ENCODE measurements at regions not wholly inside any gene's neighbourhood (a gene's known extent, or its start where the extent isn't known, plus 50 kb on each side); places are given as distances from the start of the nearest gene placed in this dataset.

DNA sequence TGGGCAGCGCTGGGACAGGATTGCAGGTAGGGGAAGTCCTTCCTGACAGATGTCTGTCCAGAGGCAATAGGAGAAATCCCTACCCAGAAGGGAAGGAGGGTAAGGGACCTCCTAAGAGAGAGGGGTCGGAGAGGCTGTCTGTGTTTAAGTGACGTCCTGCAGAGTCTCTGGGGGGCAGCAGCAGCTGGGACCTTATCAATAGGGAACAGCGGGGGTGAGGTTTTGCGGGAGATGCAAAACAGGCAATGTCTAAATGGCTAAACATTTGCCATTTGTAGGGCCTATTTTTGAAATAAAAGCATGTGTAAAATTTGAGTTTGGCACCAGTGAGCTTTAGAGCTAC lies 108.7 kb upstream of the HS6ST1 start (continued):
- TF ChIP-seq, protein P1, sequence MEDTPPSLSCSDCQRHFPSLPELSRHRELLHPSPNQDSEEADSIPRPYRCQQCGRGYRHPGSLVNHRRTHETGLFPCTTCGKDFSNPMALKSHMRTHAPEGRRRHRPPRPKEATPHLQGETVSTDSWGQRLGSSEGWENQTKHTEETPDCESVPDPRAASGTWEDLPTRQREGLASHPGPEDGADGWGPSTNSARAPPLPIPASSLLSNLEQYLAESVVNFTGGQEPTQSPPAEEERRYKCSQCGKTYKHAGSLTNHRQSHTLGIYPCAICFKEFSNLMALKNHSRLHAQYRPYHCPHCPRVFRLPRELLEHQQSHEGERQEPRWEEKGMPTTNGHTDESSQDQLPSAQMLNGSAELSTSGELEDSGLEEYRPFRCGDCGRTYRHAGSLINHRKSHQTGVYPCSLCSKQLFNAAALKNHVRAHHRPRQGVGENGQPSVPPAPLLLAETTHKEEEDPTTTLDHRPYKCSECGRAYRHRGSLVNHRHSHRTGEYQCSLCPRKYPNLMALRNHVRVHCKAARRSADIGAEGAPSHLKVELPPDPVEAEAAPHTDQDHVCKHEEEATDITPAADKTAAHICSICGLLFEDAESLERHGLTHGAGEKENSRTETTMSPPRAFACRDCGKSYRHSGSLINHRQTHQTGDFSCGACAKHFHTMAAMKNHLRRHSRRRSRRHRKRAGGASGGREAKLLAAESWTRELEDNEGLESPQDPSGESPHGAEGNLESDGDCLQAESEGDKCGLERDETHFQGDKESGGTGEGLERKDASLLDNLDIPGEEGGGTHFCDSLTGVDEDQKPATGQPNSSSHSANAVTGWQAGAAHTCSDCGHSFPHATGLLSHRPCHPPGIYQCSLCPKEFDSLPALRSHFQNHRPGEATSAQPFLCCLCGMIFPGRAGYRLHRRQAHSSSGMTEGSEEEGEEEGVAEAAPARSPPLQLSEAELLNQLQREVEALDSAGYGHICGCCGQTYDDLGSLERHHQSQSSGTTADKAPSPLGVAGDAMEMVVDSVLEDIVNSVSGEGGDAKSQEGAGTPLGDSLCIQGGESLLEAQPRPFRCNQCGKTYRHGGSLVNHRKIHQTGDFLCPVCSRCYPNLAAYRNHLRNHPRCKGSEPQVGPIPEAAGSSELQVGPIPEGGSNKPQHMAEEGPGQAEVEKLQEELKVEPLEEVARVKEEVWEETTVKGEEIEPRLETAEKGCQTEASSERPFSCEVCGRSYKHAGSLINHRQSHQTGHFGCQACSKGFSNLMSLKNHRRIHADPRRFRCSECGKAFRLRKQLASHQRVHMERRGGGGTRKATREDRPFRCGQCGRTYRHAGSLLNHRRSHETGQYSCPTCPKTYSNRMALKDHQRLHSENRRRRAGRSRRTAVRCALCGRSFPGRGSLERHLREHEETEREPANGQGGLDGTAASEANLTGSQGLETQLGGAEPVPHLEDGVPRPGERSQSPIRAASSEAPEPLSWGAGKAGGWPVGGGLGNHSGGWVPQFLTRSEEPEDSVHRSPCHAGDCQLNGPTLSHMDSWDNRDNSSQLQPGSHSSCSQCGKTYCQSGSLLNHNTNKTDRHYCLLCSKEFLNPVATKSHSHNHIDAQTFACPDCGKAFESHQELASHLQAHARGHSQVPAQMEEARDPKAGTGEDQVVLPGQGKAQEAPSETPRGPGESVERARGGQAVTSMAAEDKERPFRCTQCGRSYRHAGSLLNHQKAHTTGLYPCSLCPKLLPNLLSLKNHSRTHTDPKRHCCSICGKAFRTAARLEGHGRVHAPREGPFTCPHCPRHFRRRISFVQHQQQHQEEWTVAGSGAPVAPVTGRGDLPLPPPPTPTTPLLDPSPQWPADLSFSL (CRISPR knock-in tag; IDR thresholded peaks at IDR 0.05), result no peak
- TF ChIP-seq ZNF850 (CRISPR knock-in tag; conservative IDR thresholded peaks at IDR 0.05) (no peak), ZNF766 (CRISPR knock-in tag; IDR thresholded peaks at IDR 0.05; ENCODE audit: borderline replicate concordance) (no peak), ZNF160 (CRISPR knock-in tag; IDR thresholded peaks at IDR 0.05) (no peak), ZNF607 (CRISPR knock-in tag; IDR thresholded peaks at IDR 0.05; ENCODE audit: borderline replicate concordance) (no peak), ZNF644 (CRISPR knock-in tag; IDR thresholded peaks at IDR 0.05; ENCODE audit: low read depth) (no peak), RFX5 (IDR thresholded peaks at IDR 0.05; ENCODE audit: low read depth, low read length) (no peak)
- TF ChIP-seq, protein P2, sequence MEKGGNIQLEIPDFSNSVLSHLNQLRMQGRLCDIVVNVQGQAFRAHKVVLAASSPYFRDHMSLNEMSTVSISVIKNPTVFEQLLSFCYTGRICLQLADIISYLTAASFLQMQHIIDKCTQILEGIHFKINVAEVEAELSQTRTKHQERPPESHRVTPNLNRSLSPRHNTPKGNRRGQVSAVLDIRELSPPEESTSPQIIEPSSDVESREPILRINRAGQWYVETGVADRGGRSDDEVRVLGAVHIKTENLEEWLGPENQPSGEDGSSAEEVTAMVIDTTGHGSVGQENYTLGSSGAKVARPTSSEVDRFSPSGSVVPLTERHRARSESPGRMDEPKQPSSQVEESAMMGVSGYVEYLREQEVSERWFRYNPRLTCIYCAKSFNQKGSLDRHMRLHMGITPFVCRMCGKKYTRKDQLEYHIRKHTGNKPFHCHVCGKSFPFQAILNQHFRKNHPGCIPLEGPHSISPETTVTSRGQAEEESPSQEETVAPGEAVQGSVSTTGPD (CRISPR knock-in tag; IDR thresholded peaks at IDR 0.05), result no peak
- TF ChIP-seq, protein P3, sequence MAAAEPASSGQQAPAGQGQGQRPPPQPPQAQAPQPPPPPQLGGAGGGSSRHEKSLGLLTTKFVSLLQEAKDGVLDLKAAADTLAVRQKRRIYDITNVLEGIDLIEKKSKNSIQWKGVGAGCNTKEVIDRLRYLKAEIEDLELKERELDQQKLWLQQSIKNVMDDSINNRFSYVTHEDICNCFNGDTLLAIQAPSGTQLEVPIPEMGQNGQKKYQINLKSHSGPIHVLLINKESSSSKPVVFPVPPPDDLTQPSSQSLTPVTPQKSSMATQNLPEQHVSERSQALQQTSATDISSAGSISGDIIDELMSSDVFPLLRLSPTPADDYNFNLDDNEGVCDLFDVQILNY (CRISPR knock-in tag; conservative IDR thresholded peaks at IDR 0.05), result no peak
- TF ChIP-seq, protein P4, sequence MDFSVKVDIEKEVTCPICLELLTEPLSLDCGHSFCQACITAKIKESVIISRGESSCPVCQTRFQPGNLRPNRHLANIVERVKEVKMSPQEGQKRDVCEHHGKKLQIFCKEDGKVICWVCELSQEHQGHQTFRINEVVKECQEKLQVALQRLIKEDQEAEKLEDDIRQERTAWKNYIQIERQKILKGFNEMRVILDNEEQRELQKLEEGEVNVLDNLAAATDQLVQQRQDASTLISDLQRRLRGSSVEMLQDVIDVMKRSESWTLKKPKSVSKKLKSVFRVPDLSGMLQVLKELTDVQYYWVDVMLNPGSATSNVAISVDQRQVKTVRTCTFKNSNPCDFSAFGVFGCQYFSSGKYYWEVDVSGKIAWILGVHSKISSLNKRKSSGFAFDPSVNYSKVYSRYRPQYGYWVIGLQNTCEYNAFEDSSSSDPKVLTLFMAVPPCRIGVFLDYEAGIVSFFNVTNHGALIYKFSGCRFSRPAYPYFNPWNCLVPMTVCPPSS (IDR thresholded peaks at IDR 0.05), result no peak
- TF ChIP-seq, protein P5, sequence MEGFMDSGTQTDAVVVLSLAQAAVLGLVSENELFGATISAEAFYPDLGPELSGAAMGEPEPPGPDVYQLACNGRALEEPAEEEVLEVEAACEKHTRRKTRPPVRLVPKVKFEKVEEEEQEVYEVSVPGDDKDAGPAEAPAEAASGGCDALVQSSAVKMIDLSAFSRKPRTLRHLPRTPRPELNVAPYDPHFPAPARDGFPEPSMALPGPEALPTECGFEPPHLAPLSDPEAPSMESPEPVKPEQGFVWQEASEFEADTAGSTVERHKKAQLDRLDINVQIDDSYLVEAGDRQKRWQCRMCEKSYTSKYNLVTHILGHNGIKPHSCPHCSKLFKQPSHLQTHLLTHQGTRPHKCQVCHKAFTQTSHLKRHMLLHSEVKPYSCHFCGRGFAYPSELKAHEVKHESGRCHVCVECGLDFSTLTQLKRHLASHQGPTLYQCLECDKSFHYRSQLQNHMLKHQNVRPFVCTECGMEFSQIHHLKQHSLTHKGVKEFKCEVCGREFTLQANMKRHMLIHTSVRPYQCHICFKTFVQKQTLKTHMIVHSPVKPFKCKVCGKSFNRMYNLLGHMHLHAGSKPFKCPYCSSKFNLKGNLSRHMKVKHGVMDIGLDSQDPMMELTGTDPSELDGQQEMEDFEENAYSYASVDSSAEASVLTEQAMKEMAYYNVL (CRISPR knock-in tag; IDR thresholded peaks at IDR 0.05; ENCODE audit: borderline replicate concordance), result no peak
